ENCODE measurements at regions not wholly inside any gene's neighbourhood (a gene's known extent, or its start where the extent isn't known, plus 50 kb on each side); places are given as distances from the start of the nearest gene placed in this dataset.
A peak's percentile ranks its signal among the peaks of the same experiment; 100 is the strongest.

DNA sequence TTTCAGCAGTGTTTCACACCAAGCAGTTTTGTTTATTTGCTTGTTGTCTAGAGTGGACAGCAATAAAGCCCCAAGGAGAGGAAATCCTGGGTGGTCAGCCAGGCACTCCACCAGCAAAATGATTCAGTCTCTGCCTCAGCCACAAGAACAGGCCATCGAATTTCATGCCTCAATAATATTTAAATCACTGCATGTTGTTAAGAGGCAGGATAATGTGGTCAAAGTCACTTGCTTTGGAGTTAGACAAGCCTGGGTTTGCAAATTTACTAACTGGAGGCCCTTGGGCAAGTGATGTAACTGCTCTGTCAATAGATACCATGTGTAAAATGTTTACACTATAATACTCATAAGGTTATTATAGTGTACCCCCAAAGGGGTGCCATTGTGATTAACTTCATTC, 349.6 kb downstream of the LMO4 start:
- DNase-seq (ENCODE audit: low read depth), result no peak

DNA sequence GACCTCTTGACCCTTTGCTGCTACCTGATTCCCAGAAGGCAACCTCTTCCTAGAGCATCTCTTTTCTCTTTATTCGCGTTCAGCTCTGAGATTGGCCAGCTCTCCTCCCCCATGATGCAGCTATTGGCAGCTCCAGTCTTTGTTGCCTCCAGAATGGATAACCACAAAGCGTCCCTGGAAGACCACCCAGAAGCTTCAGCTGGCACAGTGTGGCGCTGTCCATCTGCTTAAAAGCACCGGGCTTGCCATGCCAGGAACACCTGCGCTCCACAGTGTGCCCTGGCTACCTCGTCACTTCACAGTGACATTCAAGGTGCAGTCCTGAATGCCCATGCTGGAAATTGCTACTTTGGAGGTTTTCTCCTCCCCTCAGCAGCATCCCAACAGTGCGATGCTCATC, 353.9 kb downstream of the LMO4 start:
- no peak for DNase-seq (ENCODE audit: low read depth)

DNA sequence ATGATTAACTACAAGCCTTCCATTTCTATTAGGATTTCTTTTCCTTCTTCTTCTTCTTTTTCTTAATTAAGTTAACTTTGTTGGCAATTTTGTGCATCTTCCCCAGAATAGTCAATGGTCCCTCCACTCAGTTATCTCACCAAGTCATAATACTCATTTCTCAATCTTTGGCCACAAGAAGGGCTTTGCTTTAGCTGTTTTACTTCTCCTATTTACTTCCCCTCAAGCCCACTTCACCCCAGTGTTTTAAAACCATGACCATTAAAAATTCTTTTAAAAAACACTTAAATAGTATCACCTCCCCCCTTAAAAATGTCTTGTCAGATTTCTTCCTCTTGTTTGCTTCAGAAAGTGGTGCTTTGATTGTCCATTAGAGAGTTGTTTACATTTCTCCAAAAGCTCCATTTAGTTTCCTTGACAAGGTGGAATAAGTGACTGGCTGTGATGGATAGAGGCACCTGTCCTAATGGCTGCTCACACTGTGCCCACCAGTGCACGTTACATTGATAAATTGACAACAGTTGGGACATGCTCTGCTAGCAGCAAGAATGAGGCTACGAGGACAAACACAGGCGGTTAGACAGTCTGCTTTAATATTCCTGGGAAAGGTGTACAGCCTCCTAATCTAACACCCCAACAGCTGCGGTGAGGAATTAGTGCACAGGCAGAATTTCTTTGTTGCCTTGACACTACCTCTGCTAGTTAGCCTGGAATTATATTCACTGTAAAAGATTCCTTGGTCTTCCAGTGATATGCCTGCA, 354.7 kb downstream of the LMO4 start:
- DNase-seq (ENCODE audit: low read depth), result peak; percentile 6

DNA sequence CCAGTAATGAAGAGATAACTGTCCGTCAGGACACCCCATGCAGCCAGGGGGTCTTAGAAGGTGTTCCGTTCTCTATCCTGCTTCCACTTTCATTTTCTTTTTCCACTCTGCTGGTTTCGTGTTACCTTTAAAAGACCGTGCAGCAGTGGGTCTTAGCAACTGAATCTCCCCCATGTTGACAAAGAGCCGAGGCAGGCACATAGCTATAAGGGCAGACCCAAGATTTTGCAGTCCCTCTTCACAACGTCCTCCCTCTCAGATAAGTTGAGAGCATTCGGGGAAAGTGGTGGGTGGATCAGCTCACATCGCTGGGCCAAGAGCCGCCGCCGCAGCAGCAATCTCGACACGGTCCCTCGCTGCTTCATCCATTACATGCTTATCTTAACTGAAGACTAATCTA, 355.5 kb downstream of the LMO4 start:
- peak; percentile 68 for DNase-seq (ENCODE audit: low read depth)

DNA sequence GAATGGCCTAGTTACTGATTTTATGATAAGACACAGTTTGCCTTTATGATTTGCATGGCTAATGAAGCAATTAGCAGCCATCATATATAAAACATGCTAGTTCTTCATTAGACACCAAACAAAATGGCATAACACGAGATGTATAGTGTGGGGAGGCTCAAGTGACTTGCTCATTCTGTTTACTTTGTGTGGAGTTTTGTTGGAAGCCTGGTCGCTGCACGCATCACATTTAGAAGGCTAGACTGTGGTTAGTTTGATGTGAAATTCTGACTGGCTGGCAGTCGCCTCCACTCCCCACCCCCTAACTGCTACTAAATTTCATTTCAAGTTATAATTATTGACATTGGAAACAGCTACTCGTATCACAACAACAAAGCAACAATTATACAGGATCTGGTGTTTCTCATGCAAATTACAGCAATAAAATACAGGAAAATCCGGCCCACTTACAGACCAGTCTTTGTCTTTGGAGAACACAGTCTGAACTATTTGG, 356.1 kb downstream of the LMO4 start:
- peak; percentile 70 for DNase-seq (ENCODE audit: low read depth)

DNA sequence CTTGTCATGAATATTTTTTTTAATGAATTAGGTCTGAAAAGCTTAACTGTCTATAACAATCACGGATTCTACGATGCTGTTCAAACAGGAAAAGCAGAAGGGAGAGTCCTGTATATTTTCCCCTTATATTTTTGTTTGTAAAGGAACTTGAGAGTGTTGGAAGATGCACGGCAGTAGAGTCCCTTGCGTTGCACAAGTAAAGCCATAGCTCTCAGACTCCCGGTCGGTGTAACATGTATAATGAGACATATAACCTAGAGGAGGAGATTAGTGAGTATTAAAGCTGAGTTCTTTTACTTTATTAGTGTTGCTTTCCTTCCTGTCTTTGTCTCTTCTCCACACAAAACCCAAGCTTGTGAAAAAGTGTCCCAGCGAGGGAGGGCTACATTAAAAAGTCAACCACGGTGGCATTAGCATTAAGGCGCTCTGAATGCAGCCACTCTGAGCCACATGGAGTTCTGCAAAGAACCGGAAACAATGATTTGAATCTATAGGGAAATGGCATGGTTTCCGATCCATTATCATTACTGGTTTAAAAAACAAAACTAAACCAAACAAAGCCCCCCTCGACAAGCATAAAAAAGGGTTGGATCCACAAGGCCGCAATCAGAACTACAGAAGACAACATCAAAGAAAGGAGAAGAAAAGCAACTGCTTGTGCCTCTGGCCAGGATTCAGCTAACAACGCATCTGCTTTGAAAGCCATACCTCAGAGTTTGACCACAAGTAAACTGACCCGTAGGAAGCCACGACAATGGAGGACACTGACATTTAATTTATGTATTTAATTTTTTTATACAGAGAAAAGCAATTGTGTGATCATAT, 356.8 kb downstream of the LMO4 start:
- DNase-seq (ENCODE audit: low read depth), result peak; percentile 18

DNA sequence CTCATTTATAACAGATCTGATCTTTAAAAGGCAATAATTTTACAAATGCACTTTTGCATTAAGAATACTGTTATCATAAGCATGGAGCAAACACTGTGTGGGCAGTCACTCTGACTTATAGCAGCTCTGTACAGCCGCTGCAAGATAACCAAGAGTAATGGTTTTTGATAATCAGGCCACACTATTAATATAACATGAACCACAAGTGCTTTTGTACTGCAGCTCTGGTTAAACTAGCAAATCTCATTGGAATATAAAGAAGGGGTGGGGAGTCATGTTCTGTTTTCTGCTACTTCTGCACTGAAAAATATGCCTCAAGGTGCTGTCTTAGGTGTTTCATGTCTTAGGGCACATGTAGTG, 357.4 kb downstream of the LMO4 start:
- DNase-seq (ENCODE audit: low read depth), result no peak

DNA sequence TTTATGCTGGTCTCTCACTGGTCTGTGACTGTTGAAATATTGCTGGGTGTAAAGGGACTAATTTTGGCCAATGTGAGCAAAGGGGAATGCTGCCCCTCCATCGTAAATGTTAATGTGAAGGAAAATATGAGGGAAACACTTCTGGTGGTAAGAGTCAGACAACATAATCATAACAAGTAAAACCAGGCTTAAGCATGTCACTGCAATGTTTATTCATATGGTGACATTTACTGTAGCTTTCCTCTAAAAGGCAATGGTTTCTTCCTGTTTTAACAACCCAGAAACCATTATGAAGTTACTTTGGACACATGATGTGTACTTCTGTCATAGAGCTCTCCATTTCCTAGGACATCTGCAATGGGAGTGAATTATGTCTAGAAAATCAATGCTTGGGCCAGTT, 358.0 kb downstream of the LMO4 start:
- no peak for DNase-seq (ENCODE audit: low read depth)

DNA sequence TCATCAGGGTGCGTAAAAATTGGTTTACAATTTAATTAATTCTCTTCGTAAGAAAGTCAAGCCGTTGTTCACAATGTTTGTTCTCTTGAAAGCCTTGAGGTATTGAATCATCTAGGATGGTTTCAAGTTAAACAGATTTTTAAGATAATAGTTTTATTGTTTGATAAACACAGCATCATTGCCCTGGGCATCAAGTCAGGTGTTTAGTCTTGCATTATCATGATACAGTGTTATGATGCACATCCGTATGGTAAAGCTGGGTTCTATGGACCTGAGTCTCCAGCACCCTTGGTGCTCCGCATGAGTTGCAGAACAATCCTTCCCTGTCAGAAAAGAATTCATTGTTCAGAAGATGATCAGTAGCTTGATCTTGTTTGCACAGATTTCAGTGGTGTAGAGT, 359.5 kb downstream of the LMO4 start:
- no peak for DNase-seq (ENCODE audit: low read depth)

DNA sequence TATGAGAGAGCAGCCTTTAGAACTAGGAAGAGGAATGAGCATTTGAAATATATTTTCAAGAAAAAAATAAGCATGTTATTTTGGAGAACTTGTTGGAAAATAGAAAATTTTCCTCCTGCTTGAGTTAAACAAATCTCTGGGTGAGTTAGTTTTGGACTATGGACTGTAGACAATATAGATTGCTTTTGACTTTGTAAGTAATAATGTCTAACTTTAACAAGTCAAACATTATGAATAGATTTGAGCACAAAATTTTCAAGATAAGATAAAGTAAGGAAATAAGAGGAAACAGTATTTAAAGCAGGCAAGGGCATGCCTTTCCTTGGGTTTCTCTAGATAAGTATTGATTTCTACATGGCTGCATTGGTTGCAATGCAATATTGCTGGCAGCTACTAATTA, 360.8 kb downstream of the LMO4 start:
- no peak for DNase-seq (ENCODE audit: low read depth)

DNA sequence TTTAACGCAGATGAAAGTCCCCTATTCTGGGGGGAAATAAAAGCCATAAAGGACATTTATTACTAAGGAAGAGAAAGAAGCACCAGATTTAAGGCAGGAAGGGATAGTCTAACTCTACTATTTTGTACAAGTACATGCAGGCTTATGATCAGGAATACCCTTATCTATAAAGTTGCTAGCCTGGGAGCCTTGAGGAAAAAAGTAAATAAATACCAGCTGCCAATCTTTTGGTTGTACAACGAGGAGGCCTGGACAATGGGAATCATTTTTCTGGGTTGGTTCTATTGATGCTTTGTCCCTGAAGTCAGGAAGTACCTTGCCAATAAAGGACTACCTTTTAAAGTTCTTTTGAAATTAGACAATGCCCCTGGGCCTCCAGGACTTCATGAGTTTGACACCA, 367.8 kb downstream of the LMO4 start:
- DNase-seq (ENCODE audit: low read depth), result no peak

DNA sequence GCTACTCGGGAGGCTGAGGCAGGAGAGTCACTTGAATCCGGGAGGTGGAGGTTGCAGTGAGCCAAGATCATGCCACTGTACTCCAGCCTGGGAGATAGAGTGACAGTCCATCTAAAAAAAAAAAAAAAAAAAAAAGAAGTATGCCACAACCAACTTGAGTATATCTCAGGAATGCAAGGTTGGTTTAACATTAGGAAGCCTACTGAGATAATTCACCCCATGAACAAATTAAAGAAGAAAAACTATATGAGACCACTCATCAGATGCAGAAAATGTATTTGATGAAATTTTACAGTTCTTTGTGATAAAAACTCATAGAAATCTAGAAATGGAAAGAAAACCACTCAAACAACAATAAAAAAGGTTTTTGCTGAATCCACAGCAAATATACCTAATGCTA, 373.8 kb downstream of the LMO4 start:
- no peak for DNase-seq (ENCODE audit: low read depth)

DNA sequence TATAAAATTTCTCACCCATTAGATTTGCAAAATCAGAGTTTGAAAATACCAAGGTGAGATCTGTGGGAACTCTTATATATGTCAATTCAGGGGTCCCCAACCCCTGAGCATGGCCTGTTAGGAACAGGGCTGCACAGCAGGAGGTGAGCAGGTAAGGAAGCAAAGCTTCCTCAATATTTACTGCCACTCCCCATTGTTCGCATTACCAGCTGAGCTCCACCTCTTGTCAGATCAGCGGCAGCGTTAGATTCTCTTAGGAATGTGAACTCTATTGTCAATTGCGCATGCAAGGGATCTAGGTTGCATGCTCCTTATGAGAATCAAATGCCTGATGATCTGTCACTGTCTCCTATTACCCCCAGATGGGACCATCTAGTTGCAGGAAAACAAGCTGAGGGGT, 376.6 kb downstream of the LMO4 start:
- no peak for DNase-seq (ENCODE audit: low read depth)

DNA sequence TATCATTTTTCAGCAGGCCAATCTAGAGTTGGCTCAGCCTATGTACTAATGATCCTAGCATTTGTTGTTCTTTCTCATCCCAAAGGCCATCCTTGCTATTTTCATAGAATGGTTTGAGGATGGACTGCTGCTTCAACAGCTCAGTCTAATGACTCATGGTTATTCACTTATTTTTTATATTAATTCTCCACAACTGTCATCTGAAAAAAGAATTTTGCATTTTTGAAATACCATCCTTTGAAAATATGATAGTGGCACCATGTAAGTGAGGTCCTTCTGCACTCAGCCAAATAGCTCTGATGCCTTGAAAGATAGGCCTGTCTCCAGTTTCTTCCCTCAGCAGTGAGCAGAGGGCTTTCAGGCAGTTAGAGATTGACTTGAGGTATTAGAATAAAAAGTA, 377.5 kb downstream of the LMO4 start:
- no peak for DNase-seq (ENCODE audit: low read depth)

DNA sequence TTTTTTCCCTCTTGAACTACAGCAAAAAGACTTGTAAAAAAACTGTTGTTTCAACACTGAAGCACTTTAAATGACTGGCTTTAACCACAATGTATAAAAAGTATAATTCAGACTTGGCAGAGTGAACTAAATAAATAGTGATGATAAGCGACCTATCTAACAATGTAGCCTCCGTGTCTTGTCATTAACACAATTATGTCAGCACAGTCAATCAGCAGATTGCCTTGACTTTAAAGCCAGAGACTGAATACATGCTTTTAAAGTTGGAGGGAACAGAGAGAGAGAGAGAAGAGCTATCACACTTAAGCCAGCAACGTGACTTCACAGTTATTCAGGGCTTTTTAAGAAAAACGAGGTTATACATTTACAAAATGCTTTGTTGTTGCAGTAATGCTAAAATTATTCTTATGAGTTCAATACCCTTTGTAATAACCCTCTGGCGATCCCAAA, 378.1 kb downstream of the LMO4 start:
- no peak for DNase-seq (ENCODE audit: low read depth)

DNA sequence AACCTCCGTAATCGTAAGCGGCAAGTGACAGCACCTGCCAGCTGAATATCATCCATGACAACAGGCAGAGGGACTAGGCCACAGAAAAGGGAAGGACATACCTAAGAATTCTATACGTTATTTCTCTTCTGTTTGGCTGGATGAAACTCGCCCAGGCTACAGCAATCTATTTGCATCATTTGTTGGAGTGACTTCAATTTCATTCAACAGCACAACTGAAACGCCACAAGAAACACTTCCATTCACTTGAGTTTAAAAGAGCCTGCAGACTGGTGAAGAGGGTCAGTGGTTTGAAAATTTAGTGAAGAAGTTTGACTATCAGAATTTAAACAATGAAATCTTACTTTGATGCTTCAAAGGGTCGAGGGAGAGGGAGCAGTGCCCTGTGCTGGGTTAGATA, 378.7 kb downstream of the LMO4 start:
- no peak for DNase-seq (ENCODE audit: low read depth)

DNA sequence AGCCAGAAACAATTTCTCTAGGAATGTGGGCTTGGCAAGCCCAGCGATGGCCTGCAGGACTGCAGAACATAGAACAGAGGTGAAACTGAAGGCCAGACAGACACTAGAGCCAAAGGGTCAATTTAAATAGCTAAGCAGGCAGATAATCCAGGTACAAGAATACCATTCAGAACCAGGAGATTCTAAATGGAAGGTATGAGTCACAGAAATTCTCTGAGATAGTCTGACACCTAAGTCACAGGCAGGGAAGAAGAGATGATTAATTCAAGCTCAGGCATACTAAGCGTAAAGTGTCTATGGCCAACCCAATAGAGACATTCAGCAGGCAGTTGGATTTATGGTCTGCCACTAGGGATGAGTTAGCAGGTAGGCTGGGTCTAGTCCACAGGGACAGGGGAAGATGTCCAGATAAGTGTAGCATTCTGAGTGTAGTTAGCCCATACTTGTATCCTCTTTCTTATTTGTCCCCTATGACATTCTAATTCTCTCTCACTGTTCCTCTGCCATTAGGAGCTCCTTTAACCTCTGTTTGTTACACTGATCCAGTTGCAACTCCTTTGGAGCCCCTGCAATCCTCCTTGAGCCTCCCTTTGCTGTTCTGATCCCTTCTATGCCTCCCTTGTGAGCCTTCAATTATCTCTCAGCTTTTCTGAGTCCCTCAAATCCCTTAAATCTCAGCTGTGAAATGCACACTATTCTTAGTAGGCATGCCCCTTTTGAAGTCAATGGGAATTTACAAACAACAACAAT, 383.8 kb downstream of the LMO4 start:
- DNase-seq (ENCODE audit: low read depth), result peak; percentile 8

DNA sequence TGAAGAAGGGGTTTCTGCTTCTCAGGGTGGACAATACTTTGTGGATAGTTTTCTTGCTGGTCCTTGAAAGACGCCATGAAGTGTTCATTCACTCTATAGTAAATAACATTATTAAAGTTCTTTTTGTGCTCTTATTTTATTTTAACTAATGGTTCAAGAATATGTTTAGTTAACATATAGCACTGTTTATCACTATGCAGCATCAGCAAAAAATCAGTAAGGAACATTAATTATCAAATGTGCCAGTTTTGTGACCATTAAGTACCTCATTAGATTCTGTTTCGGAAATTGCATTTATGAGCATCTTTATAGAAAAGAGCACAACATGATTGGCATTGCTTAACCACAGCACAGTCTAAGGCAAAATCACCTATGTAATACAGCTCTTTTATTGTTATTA, 385.6 kb downstream of the LMO4 start:
- no peak for DNase-seq (ENCODE audit: low read depth)

DNA sequence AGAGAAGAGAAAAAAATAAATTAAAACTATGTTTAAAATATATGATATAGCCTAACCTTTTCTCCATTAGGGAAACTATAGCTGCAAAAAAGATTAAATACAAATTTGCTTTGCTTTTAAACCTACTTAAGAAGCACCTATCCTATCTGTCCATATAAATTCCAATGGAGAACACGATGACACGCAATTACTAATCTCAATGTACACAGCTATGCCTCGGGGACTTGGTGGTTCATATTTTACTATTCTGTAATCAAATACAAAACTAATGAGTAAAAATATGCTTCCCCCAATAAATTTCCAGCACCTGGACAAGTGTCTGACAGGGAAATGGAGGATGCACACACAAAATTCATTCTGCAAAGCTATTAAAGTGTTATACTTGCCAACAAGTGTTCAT, 386.4 kb downstream of the LMO4 start:
- DNase-seq (ENCODE audit: low read depth), result no peak

DNA sequence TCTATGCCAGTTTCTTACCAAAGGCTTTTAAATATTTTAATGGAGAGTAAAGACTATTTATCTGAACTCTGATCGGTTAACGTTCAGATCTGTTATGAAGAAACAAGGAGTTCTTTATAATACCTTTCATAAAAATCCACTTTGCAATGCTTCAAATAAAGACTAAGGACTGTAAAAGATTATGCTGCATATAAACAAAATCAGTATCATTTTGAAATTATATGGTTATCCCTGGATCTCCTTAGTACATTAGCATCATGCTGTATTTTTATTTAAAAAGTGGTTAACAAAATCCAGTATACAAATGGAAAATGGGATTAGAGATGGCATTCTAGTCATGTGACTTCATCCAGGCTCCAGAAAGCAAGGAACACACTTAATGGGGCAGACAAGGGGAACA, 386.8 kb downstream of the LMO4 start:
- no peak for DNase-seq (ENCODE audit: low read depth)

DNA sequence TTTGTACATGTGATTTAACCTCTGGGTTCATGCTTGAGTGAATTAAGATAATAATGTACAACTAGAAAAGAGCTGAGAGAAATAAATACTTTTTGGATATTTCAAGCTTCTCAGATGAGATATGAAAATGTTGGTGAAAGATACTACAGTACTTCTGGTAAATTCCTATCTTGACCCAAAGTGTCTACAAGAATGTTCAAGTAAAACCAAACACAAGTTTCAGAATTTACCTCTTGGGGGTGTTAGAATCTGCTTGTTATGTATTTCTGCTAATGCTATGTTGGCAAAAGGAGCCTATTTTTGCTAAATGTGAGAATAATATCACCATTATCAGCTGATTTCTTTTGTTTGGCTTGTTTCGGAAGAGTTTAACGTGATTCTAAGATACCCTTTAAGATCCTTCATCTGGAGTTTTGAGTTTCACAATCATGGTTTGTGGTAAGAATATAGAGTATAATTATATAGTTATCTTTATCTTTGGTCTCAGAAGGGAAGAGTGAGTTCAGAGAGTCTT, 388.5 kb downstream of the LMO4 start:
- DNase-seq (ENCODE audit: low read depth), result no peak

DNA sequence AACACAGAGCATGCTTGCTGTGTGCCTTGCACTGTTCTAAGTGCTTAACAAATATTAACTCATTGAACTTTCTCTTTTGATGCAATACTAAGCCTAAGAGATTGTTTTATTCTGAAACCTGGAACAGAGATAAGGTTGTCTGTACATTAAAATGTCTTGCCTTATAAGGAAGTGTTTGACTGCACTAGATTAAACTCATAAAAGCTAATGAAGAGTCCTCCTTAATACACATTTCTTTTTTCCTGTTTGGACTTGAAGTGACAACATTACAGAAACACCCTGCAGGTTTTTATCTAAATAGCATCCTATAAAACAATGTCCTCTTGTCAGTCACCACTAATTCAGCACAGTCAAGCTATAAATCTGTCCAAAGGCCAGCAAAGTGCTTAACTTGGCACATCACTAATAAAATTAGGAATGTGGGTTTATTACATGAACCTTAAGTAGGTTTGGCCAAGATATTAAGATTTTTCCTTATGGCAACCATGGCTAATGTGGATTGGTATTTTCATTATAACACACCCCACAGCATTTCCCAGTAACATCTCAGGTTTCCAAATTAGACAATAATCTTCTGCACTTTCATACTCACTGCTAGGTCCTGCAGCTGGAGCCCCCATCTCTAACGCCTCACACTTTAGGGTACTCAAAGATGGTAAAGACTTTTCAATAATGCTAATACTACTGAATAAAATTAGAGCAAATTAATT, 389.7 kb downstream of the LMO4 start:
- DNase-seq (ENCODE audit: low read depth), result peak; percentile 9
